VCaP (cell line): ENCODE measurements at regions not wholly inside any gene's neighbourhood (a gene's known extent, or its start where the extent isn't known, plus 50 kb on each side); places are given as distances from the start of the nearest gene placed in this dataset.

Source experiments
- H3K27ac ChIP-seq: fragments of 450-650 bp; 2 replicates; pipeline ENCODE4 v1.5.1; 2017
- CTCF ChIP-seq: fragments of 450-650 bp; conservative IDR thresholded peaks from 2 replicates; pipeline ENCODE4 v1.5.1; 2017; ENCODE audit warnings: mild to moderate bottlenecking, moderate library complexity

DNA sequence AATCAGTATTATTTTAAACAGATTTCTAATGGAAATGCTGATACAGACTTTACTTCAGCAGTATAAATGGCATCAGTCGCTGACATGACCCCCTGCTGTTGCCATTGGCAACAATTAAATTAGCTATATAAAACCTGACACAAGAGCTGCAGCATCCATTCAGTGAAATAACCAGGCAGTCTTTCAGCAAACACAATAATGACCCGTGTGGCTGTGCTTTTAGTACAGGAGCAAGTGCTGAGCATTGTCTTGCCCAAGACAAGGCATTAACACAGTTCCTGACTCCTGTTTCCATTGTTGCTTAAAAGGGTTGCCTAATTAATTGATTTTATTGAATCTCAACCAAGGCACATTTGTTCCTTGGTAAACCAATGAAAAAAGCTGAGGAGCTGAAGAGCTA is 382.1 kb downstream of the HACE1 start:
- no peak for TF ChIP-seq CTCF

GRCh38 chr6:104473021-104473429 is 386.7 kb downstream of the HACE1 start:
- H3K27ac ChIP-seq: no peak overlapping the region
- no peak for TF ChIP-seq CTCF

More for the DNA sequence above, 382.1 kb downstream of the HACE1 start:
- H3K27ac ChIP-seq: no peak overlapping the region

DNA sequence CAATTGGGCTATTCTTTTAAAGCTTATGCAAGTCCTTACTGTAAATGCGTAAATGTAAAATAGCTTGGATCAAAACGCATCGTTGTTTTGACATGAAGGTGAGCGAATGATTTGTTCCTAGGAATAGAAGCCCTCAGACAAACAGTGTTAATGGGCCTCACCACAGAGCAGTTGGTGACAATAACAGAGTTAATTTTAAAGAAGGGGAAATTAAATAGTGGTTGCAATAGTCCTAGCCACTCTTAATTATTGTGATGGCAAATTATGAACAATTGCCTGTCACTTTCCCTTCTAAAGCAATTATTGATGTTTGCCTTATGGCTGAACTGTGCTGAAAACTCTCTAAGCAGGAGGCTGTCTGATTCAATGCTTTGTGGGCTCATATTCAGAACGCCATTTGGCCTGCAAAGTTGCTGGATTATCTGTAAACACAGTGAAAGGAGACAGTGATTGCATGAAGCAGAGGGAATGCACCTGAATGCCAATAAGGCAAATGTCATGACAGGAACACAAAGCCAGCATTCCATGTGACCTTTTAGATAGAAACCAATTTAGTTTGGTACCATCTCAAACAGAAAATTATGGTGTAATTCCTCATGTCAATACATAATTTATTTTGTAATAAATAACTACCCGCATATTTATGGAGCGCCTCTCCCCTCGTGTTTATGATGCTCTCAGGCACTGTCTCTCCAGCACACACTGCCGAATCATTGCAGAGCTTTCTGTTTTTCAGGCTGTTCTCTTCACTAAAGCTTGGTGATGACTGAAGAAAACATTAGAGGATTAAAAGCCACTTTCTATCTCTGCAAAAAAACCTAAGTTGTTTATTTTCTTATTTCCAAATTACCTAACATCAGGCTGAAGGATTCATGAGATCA is 387.5 kb downstream of the HACE1 start:
- TF ChIP-seq CTCF: no peak
- no peak overlapping the region for H3K27ac ChIP-seq

DNA sequence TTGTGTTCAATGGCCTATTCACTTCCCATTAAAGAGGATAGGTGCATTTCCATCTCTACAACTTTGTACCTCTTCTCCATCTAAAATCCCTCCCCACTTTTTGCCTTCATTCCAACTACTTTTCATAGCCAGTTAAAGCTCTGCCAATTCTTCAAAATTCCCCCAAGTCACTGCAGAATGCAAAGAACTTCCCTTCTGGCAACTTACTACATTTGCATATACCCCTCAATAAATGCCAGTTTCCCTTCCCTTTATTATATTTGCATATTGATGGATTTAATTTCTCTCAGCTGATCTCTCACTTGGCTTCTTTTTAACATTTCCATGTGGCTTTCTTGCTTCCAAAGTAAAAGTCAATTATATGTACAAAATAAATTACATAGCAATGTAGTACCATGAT is 393.4 kb downstream of the HACE1 start:
- no peak for TF ChIP-seq CTCF
- H3K27ac ChIP-seq: no peak overlapping the region

DNA sequence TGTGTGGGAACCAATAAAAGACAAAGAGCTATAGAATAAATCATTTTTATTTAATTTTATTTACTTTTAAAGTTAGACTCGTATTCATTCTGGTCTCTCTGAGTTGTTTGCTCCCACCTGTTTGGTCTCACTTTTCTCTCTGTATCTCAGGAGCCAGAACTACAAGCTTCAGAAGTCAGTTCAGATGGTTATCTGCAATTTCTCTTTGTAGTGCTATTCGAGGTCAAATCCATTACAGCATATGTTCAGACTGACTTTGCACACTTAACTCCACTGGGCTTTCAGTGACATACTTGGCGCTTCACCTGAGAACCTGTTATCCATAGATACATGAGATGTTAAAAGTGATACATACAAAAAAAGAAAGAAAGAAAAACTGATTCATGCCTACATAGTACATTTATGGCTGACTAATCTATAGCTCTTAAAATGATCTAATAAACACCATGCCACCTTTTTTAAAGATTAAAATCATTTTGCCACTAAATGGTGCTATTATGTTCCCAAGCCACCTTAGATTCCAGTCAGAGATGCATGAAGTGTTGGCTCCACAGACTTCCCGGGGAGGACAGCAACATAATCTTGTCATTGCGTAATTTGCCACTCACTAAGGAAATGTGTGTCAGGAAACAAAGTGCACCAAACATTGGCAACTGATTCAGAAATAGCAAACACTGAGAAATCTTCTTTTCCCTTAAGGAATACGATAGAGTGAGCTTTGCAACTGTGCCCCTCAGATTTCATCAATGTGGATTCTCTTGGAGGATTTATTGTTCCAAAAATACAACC is 396.7 kb downstream of the HACE1 start:
- no peak for TF ChIP-seq CTCF
- no peak overlapping the region; the same call in 1 of the 2 replicates for H3K27ac ChIP-seq

DNA sequence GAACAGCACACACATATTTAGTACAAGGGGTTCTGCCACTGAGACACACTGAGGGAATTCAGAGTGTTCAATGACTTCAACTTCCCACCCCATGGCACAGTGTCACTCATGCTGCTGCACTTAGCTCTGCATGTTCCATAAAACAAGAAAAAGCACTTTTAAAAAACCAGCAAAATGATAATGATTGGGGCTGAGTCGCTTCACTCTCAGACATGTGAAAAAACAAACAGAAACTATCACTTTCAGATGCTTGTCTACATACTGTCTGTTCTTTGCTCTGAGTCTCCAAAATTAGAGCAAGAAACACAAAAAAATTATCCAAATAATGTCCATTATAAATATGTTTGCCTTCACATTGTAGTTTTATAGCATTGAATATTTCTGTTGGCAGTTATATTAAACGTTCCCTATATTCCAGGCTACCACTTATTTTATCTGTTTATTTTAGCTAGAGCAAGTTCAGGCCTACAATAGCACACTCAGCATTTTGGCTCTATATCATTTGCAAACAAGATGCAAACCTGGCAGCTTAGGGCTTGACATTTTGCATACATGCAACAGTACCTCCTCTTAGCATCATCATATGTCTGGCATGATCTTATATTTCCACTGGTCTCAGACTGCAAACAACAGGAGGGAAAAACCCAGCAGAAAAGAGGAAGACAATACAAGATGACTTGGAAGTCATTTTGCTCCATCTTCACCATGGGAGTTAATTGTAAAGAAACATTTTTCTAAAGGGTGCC is 398.8 kb downstream of the HACE1 start:
- TF ChIP-seq CTCF: no peak
- no peak overlapping the region for H3K27ac ChIP-seq

- no peak for TF ChIP-seq CTCF
- no peak overlapping the region for H3K27ac ChIP-seq
Observed at GRCh38 chr6:104459543-104459942, 400.2 kb downstream of the HACE1 start.
